ENCODE measurements at regions not wholly inside any gene's neighbourhood (a gene's known extent, or its start where the extent isn't known, plus 50 kb on each side); places are given as distances from the start of the nearest gene placed in this dataset.

DNA sequence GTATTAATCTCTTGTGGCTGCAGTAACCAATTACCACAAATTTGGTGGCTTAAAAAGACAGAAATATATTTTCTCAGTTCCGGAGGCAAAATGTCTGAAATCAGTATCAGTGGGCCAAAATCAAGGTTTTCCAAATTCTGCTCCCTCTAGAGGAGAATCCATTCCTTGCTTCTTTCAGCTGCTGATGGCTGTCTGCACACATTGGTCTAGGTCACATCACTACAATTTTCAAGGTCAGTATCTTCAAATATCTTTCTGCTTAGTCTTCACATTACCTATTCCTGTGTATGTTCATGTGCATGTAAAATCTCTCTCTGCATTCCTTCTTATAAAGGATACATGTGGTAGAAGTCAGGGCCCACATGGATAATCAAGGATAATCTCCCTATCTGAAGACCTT lies 999.4 kb downstream of the KCNT2 start:
- H3K4me1 ChIP-seq (ENCODE audit: control insufficient read depth, extremely low read depth, insufficient read depth, low read length) = no peaks in the 10 kb centered on the region
- no peak for TF ChIP-seq MAX (IDR thresholded peaks at IDR 0.05; ENCODE audit: insufficient read depth, insufficient read length)
- no peak for TF ChIP-seq JUN (IDR thresholded peaks at IDR 0.05; ENCODE audit: borderline replicate concordance, insufficient read depth, insufficient read length, low read depth)
- no peak for TF ChIP-seq POLR2AphosphoS5 (IDR thresholded peaks at IDR 0.05; ENCODE audit: insufficient read depth, low read depth, low read length)
- no peak for TF ChIP-seq GATA2 (IDR thresholded peaks at IDR 0.05; ENCODE audit: insufficient read depth, insufficient read length, low read depth, low read length)
- no peak for TF ChIP-seq MYC (IDR thresholded peaks at IDR 0.05; ENCODE audit: low read depth, low read length)
- TF ChIP-seq EZH2 (IDR thresholded peaks at IDR 0.05; ENCODE audit: borderline replicate concordance, low read depth, low read length, severe bottlenecking) = no peak
- no peak for TF ChIP-seq FOS (IDR thresholded peaks at IDR 0.05; ENCODE audit: borderline replicate concordance, insufficient read depth, low read length)
- TF ChIP-seq, protein P1, sequence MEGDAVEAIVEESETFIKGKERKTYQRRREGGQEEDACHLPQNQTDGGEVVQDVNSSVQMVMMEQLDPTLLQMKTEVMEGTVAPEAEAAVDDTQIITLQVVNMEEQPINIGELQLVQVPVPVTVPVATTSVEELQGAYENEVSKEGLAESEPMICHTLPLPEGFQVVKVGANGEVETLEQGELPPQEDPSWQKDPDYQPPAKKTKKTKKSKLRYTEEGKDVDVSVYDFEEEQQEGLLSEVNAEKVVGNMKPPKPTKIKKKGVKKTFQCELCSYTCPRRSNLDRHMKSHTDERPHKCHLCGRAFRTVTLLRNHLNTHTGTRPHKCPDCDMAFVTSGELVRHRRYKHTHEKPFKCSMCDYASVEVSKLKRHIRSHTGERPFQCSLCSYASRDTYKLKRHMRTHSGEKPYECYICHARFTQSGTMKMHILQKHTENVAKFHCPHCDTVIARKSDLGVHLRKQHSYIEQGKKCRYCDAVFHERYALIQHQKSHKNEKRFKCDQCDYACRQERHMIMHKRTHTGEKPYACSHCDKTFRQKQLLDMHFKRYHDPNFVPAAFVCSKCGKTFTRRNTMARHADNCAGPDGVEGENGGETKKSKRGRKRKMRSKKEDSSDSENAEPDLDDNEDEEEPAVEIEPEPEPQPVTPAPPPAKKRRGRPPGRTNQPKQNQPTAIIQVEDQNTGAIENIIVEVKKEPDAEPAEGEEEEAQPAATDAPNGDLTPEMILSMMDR (IDR thresholded peaks at IDR 0.05; ENCODE audit: extremely low read depth in 1 of 2, insufficient read depth in 1 of 2, low read depth in 1 of 2, low read length in 2 of 2) = no peak
- no peak for TF ChIP-seq POLR2A (IDR thresholded peaks at IDR 0.05; ENCODE audit: low read depth, low read length)
- BruUV-seq (replicated peaks) = no TSS peak
- no peak for DNase-seq (ENCODE audit: low read depth, low spot score)
- H3K9me1 ChIP-seq (replicated peaks; ENCODE audit: control insufficient read depth, extremely low read depth, insufficient read depth, low read length) = no peaks in the 10 kb centered on the region
- intact Hi-C loops (cut with micrococcal nuclease) = no loop called here
- no peak overlapping the region for H3K27ac ChIP-seq (ENCODE audit: insufficient read depth, low read depth, low read length)
- H4K20me1 ChIP-seq (replicated peaks; ENCODE audit: control insufficient read depth, extremely low read depth, insufficient read depth, low read length) = no peaks in the 10 kb centered on the region
- H3K4me2 ChIP-seq (ENCODE audit: insufficient read depth, low read length) = no peak overlapping the region
- dilution Hi-C loops (cut with MboI; ENCODE audit: extremely low pct_ligation_motif_present, low sequenced_read_pairs) = no loop called here
- no peak overlapping the region for H2AFZ ChIP-seq (ENCODE audit: low read depth, low read length)
- peaks cover 3% of the 10 kb centered on the region for H3K9me3 ChIP-seq (replicated peaks; ENCODE audit: control insufficient read depth, insufficient read depth, low read length)
- H3K4me3 ChIP-seq (replicated peaks in 1 of 3; ENCODE audit: insufficient read depth in 1 of 3, low read depth in 1 of 3, low read length in 3 of 3) = no peak overlapping the region
- CTCF ChIA-PET = no interaction called here
- FAIRE-seq = no peak
- no peak overlapping the region for H3K9ac ChIP-seq (replicated peaks; ENCODE audit: extremely low read depth, insufficient read depth, low read length)
- H3K79me2 ChIP-seq (ENCODE audit: control insufficient read depth, insufficient read depth, low read length) = no peaks in the 10 kb centered on the region
- POLR2A ChIA-PET = no interaction called here
- H3K27me3 ChIP-seq (ENCODE audit: control insufficient read depth in 2 of 2, insufficient read depth in 2 of 2, low read length in 2 of 2) = no peaks in the 10 kb centered on the region
- no peaks in the 10 kb centered on the region for H3K36me3 ChIP-seq (ENCODE audit: control insufficient read depth in 2 of 2, extremely low read depth in 1 of 2, insufficient read depth in 2 of 2, low read length in 2 of 2)
